ENCODE measurements at regions not wholly inside any gene's neighbourhood (a gene's known extent, or its start where the extent isn't known, plus 50 kb on each side); places are given as distances from the start of the nearest gene placed in this dataset.

GRCh38 chrX:5829060-5829459 lies 399.6 kb downstream of the NLGN4X start:
- SMC1A ChIA-PET (ENCODE audit: uncharacterized antibody, unreplicated experiment): no interaction called here
- ATAC-seq (no peak), FAIRE-seq (no peak), DNase-seq (ENCODE audit: low read depth, low spot score) (no peak)
- intact Hi-C loops (cut with micrococcal nuclease; ENCODE audit: unreplicated experiment) (no loop called here), in situ Hi-C loops (cut with MboI) (no loop called here)
- H3K4me3 ChIP-seq: no peak overlapping the region
- TF ChIP-seq SMARCA5 (IDR thresholded peaks at IDR 0.05): no peak
- TF ChIP-seq E2F4 (IDR thresholded peaks at IDR 0.05; ENCODE audit: low read depth, low read length): no peak
- no peak for TF ChIP-seq NFXL1 (IDR thresholded peaks at IDR 0.05; ENCODE audit: borderline replicate concordance)
- TF ChIP-seq MAX (IDR thresholded peaks at IDR 0.05; ENCODE audit: low read depth, low read length): no peak
- no peak for TF ChIP-seq SIN3A (IDR thresholded peaks at IDR 0.05; ENCODE audit: low read depth, low read length)
- no peak for TF ChIP-seq SP1 (IDR thresholded peaks at IDR 0.05; ENCODE audit: low read depth, low read length)
- no peak for TF ChIP-seq ZZZ3 (IDR thresholded peaks at IDR 0.05; ENCODE audit: control insufficient read depth, insufficient read length, low read depth)
- no peak for TF ChIP-seq LARP7 (IDR thresholded peaks at IDR 0.05)
- TF ChIP-seq ZNF274 (IDR thresholded peaks at IDR 0.05; ENCODE audit: insufficient read depth, insufficient read length): no peak
- TF ChIP-seq REST (IDR thresholded peaks at IDR 0.05; ENCODE audit: low read depth, low read length): no peak
- no peak for TF ChIP-seq MTA2 (IDR thresholded peaks at IDR 0.05; ENCODE audit: low read depth)
- no peak for TF ChIP-seq HSF1 (IDR thresholded peaks at IDR 0.05; ENCODE audit: low read depth, low read length)
- no peak for TF ChIP-seq ZNF622 (IDR thresholded peaks at IDR 0.05)
- no peak for TF ChIP-seq JUND (IDR thresholded peaks at IDR 0.05; ENCODE audit: low read depth, low read length)
- TF ChIP-seq MYC (IDR thresholded peaks at IDR 0.05; ENCODE audit: insufficient read depth, insufficient read length, insufficient replicate concordance, low read length, severe bottlenecking): no peak
- TF ChIP-seq POLR2AphosphoS5 (IDR thresholded peaks at IDR 0.05; ENCODE audit: low read length): no peak
- TF ChIP-seq EGR1 (IDR thresholded peaks at IDR 0.05; ENCODE audit: borderline replicate concordance in 1 of 2, low read depth in 2 of 2, low read length in 2 of 2): no peak
- TF ChIP-seq STAT1 (conservative IDR thresholded peaks at IDR 0.05): no peak
- no peak for TF ChIP-seq ZSCAN29 (IDR thresholded peaks at IDR 0.05)
- TF ChIP-seq POLR2AphosphoS2 (IDR thresholded peaks at IDR 0.05; ENCODE audit: low read depth, low read length): no peak
- no peaks in the 10 kb centered on the region for H3K27me3 ChIP-seq (replicated peaks in 1 of 2; ENCODE audit: control insufficient read depth in 2 of 2, insufficient read depth in 2 of 2, low read length in 1 of 2)
- H3K4me1 ChIP-seq (ENCODE audit: control insufficient read depth, insufficient read depth, low read length): no peaks in the 10 kb centered on the region
- H3K79me2 ChIP-seq (ENCODE audit: control insufficient read depth, insufficient read depth, low read length): no peaks in the 10 kb centered on the region
- no peaks in the 10 kb centered on the region for H4K20me1 ChIP-seq (ENCODE audit: control insufficient read depth, insufficient read depth)
- 31% methylated on average over 6 of the region's 6 CpGs for WGBS (ENCODE audit: insufficient coverage, insufficient replicate concordance, low lambda C conversion rate, missing lambda C conversion rate)
- POLR2A ChIA-PET: no interaction called here
- CTCF ChIA-PET: no interaction called here
- H3K36me3 ChIP-seq (ENCODE audit: control insufficient read depth in 2 of 2, insufficient read depth in 2 of 2, low read length in 1 of 2): no peaks in the 10 kb centered on the region
- no peak overlapping the region for H3K9ac ChIP-seq (ENCODE audit: control insufficient read depth, insufficient read depth, low read length)
- no peak overlapping the region for H3K4me2 ChIP-seq (ENCODE audit: control insufficient read depth, insufficient read depth)
- no peak overlapping the region for H2AFZ ChIP-seq (ENCODE audit: control insufficient read depth, low read depth, low read length)
- no peaks in the 10 kb centered on the region for H3K9me3 ChIP-seq (replicated peaks; ENCODE audit: control insufficient read depth, insufficient read depth, low read length)
- no peak overlapping the region for H3K27ac ChIP-seq (ENCODE audit: control insufficient read depth, insufficient read depth)
- no TSS peak for BruUV-seq (replicated peaks)
- RAD21 ChIA-PET (ENCODE audit: unreplicated experiment): no interaction called here

All from GM12878 (cell line).